ENCODE measurements at regions not wholly inside any gene's neighbourhood (a gene's known extent, or its start where the extent isn't known, plus 50 kb on each side); places are given as distances from the start of the nearest gene placed in this dataset.

- no peak for TF ChIP-seq CTCF (conservative IDR thresholded peaks at IDR 0.05; ENCODE audit: low read depth, low read length)
- no peak for TF ChIP-seq EZH2 (IDR thresholded peaks at IDR 0.05; ENCODE audit: borderline replicate concordance, low read depth, low read length, poor library complexity, severe bottlenecking)
These were observed 357.8 kb downstream of the PARP8 start for GRCh38 chr5:51024263-51024662.
